ENCODE measurements at regions not wholly inside any gene's neighbourhood (a gene's known extent, or its start where the extent isn't known, plus 50 kb on each side); places are given as distances from the start of the nearest gene placed in this dataset.

- TF ChIP-seq EZH2 (IDR thresholded peaks at IDR 0.05; ENCODE audit: borderline replicate concordance, insufficient read depth, low read depth, low read length, poor library complexity, severe bottlenecking) = no peak
- TF ChIP-seq, protein P1, sequence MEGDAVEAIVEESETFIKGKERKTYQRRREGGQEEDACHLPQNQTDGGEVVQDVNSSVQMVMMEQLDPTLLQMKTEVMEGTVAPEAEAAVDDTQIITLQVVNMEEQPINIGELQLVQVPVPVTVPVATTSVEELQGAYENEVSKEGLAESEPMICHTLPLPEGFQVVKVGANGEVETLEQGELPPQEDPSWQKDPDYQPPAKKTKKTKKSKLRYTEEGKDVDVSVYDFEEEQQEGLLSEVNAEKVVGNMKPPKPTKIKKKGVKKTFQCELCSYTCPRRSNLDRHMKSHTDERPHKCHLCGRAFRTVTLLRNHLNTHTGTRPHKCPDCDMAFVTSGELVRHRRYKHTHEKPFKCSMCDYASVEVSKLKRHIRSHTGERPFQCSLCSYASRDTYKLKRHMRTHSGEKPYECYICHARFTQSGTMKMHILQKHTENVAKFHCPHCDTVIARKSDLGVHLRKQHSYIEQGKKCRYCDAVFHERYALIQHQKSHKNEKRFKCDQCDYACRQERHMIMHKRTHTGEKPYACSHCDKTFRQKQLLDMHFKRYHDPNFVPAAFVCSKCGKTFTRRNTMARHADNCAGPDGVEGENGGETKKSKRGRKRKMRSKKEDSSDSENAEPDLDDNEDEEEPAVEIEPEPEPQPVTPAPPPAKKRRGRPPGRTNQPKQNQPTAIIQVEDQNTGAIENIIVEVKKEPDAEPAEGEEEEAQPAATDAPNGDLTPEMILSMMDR (IDR thresholded peaks at IDR 0.05) = no peak
Observed at GRCh38 chr21:24278711-24279110, 1328.6 kb downstream of the MRPL39 start.

Data from B cell (primary cell).